ENCODE measurements at regions not wholly inside any gene's neighbourhood (a gene's known extent, or its start where the extent isn't known, plus 50 kb on each side); places are given as distances from the start of the nearest gene placed in this dataset.

GRCh38 chr3:76969996-76970615 is 69.8 kb upstream of the ROBO2 start:
- Histone ChIP-seq H3K27ac (ENCODE audit: low read depth in 2 of 2, low read length in 2 of 2) (no peak overlapping the region), H3K9me3 (ENCODE audit: control insufficient read depth in 2 of 3, insufficient read depth in 1 of 3, low read length in 3 of 3) (no peaks in the 10 kb centered on the region)
- no peak for TF ChIP-seq CTCF (IDR thresholded peaks at IDR 0.05; ENCODE audit: borderline replicate concordance, extremely low read depth, insufficient read depth)

GRCh38 chr3:76972624-76973296 is 67.1 kb upstream of the ROBO2 start:
- FAIRE-seq (no peak), DNase-seq (no peak)
- H3K27me3 ChIP-seq (ENCODE audit: control insufficient read depth, insufficient read depth, low read length): no peaks in the 10 kb centered on the region
- intact Hi-C loops (cut with DNase I): no loop called here
- no peak overlapping the region for H3K27ac ChIP-seq (ENCODE audit: low read depth in 2 of 2, low read length in 2 of 2)
- no peak overlapping the region for H3K4me3 ChIP-seq (ENCODE audit: low read length in 3 of 3)
- H3K4me1 ChIP-seq (ENCODE audit: control insufficient read depth in 2 of 3, insufficient read depth in 2 of 3, low read depth in 1 of 3, low read length in 3 of 3): no peaks in the 10 kb centered on the region
- H3K36me3 ChIP-seq (ENCODE audit: control insufficient read depth in 2 of 3, insufficient read depth in 3 of 3, low read length in 3 of 3): no peaks in the 10 kb centered on the region
- H3K9me3 ChIP-seq (ENCODE audit: control insufficient read depth in 2 of 3, insufficient read depth in 1 of 3, low read length in 3 of 3): no peaks in the 10 kb centered on the region
- no peak for TF ChIP-seq CTCF (IDR thresholded peaks at IDR 0.05; ENCODE audit: borderline replicate concordance, extremely low read depth, insufficient read depth)
- H3K9ac ChIP-seq (ENCODE audit: low read length in 3 of 3): no peak overlapping the region

More at GRCh38 chr3:76969996-76970615, 69.8 kb upstream of the ROBO2 start:
- no peaks in the 10 kb centered on the region for H3K27me3 ChIP-seq (ENCODE audit: control insufficient read depth, insufficient read depth, low read length)
- no peak overlapping the region for H3K4me3 ChIP-seq (ENCODE audit: low read length in 3 of 3)
- FAIRE-seq: no peak
- H3K36me3 ChIP-seq (ENCODE audit: control insufficient read depth in 2 of 3, insufficient read depth in 3 of 3, low read length in 3 of 3): no peaks in the 10 kb centered on the region
- no peaks in the 10 kb centered on the region for H3K4me1 ChIP-seq (ENCODE audit: control insufficient read depth in 2 of 3, insufficient read depth in 2 of 3, low read depth in 1 of 3, low read length in 3 of 3)
- intact Hi-C loops (cut with DNase I): no loop called here
- no peak overlapping the region for H3K9ac ChIP-seq (ENCODE audit: low read length in 3 of 3)
- no peak for DNase-seq

- H3K4me3 ChIP-seq (ENCODE audit: low read length in 3 of 3): no peak overlapping the region
- FAIRE-seq (no peak), DNase-seq (no peak)
- H3K36me3 ChIP-seq (ENCODE audit: control insufficient read depth in 2 of 3, insufficient read depth in 3 of 3, low read length in 3 of 3): no peaks in the 10 kb centered on the region
- no peaks in the 10 kb centered on the region for H3K27me3 ChIP-seq (ENCODE audit: control insufficient read depth, insufficient read depth, low read length)
- H3K4me1 ChIP-seq (ENCODE audit: control insufficient read depth in 2 of 3, insufficient read depth in 2 of 3, low read depth in 1 of 3, low read length in 3 of 3): no peaks in the 10 kb centered on the region
- intact Hi-C loops (cut with DNase I): no loop called here
- TF ChIP-seq CTCF (IDR thresholded peaks at IDR 0.05; ENCODE audit: borderline replicate concordance, extremely low read depth, insufficient read depth): no peak
- H3K9me3 ChIP-seq (ENCODE audit: control insufficient read depth in 2 of 3, insufficient read depth in 1 of 3, low read length in 3 of 3): no peaks in the 10 kb centered on the region
- H3K27ac ChIP-seq (ENCODE audit: low read depth in 2 of 2, low read length in 2 of 2): no peak overlapping the region
- no peak overlapping the region for H3K9ac ChIP-seq (ENCODE audit: low read length in 3 of 3)
Observed at GRCh38 chr3:76976996-76977395, 62.9 kb upstream of the ROBO2 start.
